H1 (cell line): ENCODE measurements at regions not wholly inside any gene's neighbourhood (a gene's known extent, or its start where the extent isn't known, plus 50 kb on each side); places are given as distances from the start of the nearest gene placed in this dataset.
A peak's percentile ranks its signal among the peaks of the same experiment; 100 is the strongest.
"Not testable (repeated sequence)": the region's sequence is repeated elsewhere in the genome, so short reads cannot be mapped to it uniquely, and the experiment has no call there.

Experiments used
- CTCF ChIA-PET: fragments of 300-600 bp; sonication (Branson Sonifier 250); formaldehyde crosslinking; loops from one replicate; lab custom pipeline; 2021; ENCODE audit not compliant: partially characterized antibody; lab: Charles Lee
- POLR2A ChIA-PET: fragments of 300-600 bp; sonication (Branson Sonifier 250); formaldehyde crosslinking; loops from one replicate; lab custom pipeline; 2021; ENCODE audit warnings: inconsistent platforms; ENCODE audit not compliant: partially characterized antibody; lab: Charles Lee
- DNase-seq, 2 experiments: peaks; one replicate each; pipeline versions ENCODE4 v3.0.0 to v3.0.0-alpha.2; 2010 to 2022; ENCODE audit warnings: low spot score in 2 of 2, low read depth in 1 of 2, mixed read lengths in 1 of 2
- FAIRE-seq: peaks from 2 replicates; lab custom pipeline; 2011; peaks lifted over from hg19 to GRCh38; lab: Jason Lieb, UNC
- H2AFZ ChIP-seq: 2 replicates; pipeline ENCODE4 v1.8.1; 2012; ENCODE audit warnings: low read length, inconsistent platforms
- H2AK5ac ChIP-seq: 2 replicates; pipeline ENCODE4 v1.6.1; 2013; ENCODE audit warnings: low read depth, low read length
- H2BK120ac ChIP-seq: replicated peaks from 2 replicates; pipeline ENCODE3; 2013; ENCODE audit warnings: low read depth, low read length, inconsistent platforms
- H2BK12ac ChIP-seq: 2 replicates; pipeline ENCODE4 v1.6.1; 2013; ENCODE audit warnings: low read depth, low read length
- H2BK15ac ChIP-seq: 2 replicates; pipeline ENCODE4 v1.6.1; 2013; ENCODE audit warnings: low read length
- H2BK20ac ChIP-seq: 2 replicates; pipeline ENCODE4 v1.6.1; 2013; ENCODE audit warnings: low read length
- H2BK5ac ChIP-seq: 2 replicates; pipeline ENCODE4 v1.6.1; 2013; ENCODE audit warnings: low read depth, low read length
- H3K14ac ChIP-seq: 2 replicates; pipeline ENCODE4 v1.6.1; 2013; ENCODE audit warnings: inconsistent platforms; ENCODE audit not compliant: insufficient read length
- H3K18ac ChIP-seq: 2 replicates; pipeline ENCODE4 v1.6.1; 2013; ENCODE audit warnings: low read length; ENCODE audit errors: extremely low read depth
- H3K23ac ChIP-seq: 2 replicates; pipeline ENCODE4 v1.6.1; 2013; ENCODE audit warnings: inconsistent platforms; ENCODE audit not compliant: insufficient read length
- H3K23me2 ChIP-seq: 2 replicates; pipeline ENCODE4 v1.6.1; 2013; ENCODE audit warnings: low read depth, low read length
- H3K27ac ChIP-seq: 2 replicates; pipeline ENCODE4 v1.6.1; 2011; ENCODE audit warnings: low read depth, low read length, inconsistent platforms
- H3K27me3 ChIP-seq, 4 experiments: replicated peaks in 1 of 4; 1 replicate in 1 of 4; 2 replicates in 3 of 4; pipeline versions ENCODE4 v1.6.1 to v1.8.1; 2011 to 2013; ENCODE audit warnings: low read length in 3 of 4, mild to moderate bottlenecking in 3 of 4, inconsistent platforms in 2 of 4, mixed read lengths in 2 of 4, moderate library complexity in 1 of 4; ENCODE audit not compliant: control insufficient read depth in 3 of 4, insufficient read depth in 3 of 4; ENCODE audit errors: extremely low read depth in 1 of 4
- H3K36me3 ChIP-seq, 4 experiments: 2 replicates each; pipeline versions ENCODE4 v1.6.1 to v1.8.1; 2011 to 2013; ENCODE audit warnings: mild to moderate bottlenecking in 4 of 4, low read length in 3 of 4, moderate library complexity in 2 of 4, control low read depth in 1 of 4, inconsistent platforms in 1 of 4; ENCODE audit not compliant: insufficient read depth in 4 of 4, control insufficient read depth in 2 of 4
- H3K4ac ChIP-seq: replicated peaks from 2 replicates; pipeline ENCODE3; 2013; ENCODE audit warnings: low read length, low read depth, mixed read lengths, inconsistent platforms; ENCODE audit not compliant: insufficient read length
- H3K4me1 ChIP-seq, 4 experiments: replicated peaks in 1 of 4; 1 replicate in 1 of 4; 2 replicates in 3 of 4; pipeline versions ENCODE4 v1.6.1 to v1.8.1; 2011 to 2013; ENCODE audit warnings: low read length in 3 of 4, inconsistent platforms in 2 of 4, mixed read lengths in 1 of 4; ENCODE audit not compliant: insufficient read depth in 4 of 4, control insufficient read depth in 3 of 4
- H3K4me2 ChIP-seq, 2 experiments: 2 replicates each; pipeline versions ENCODE4 v1.6.1 to v1.8.1; 2011 to 2013; ENCODE audit warnings: low read depth in 2 of 2, low read length in 2 of 2, control low read depth in 1 of 2, inconsistent platforms in 1 of 2, mild to moderate bottlenecking in 1 of 2; ENCODE audit not compliant: insufficient read depth in 1 of 2
- H3K4me3 ChIP-seq, 4 experiments: fragments of 200-600, 300-600 bp in 1 of 4; sonication (generic), shearing (Covaris generic), sonication (Bioruptor Twin) in 1 of 4; 2 replicates each; pipeline versions ENCODE4 v1.5.1 to v1.8.1; 2011 to 2016; ENCODE audit warnings: low read length in 4 of 4, low read depth in 3 of 4, control low read depth in 2 of 4, inconsistent platforms in 2 of 4, mild to moderate bottlenecking in 2 of 4, mixed read lengths in 1 of 4, moderate library complexity in 1 of 4; ENCODE audit not compliant: insufficient read depth in 2 of 4; ENCODE audit errors: extremely low read depth in 1 of 4
- H3K56ac ChIP-seq: replicated peaks from 2 replicates; pipeline ENCODE3; 2013; ENCODE audit warnings: low read depth, mild to moderate bottlenecking, mixed read lengths, low read length, inconsistent platforms; ENCODE audit not compliant: insufficient read length
- H3K79me1 ChIP-seq: 2 replicates; pipeline ENCODE4 v1.6.1; 2013; ENCODE audit warnings: low read depth, low read length, control low read depth
- H3K79me2 ChIP-seq, 2 experiments: 2 replicates each; pipeline versions ENCODE4 v1.6.1 to v1.8.1; 2012 to 2013; ENCODE audit warnings: low read length in 2 of 2, mild to moderate bottlenecking in 2 of 2, inconsistent platforms in 1 of 2; ENCODE audit not compliant: insufficient read depth in 2 of 2, control insufficient read depth in 1 of 2
- H3K9ac ChIP-seq, 4 experiments: replicated peaks in 1 of 4; 1 replicate in 1 of 4; 2 replicates in 3 of 4; pipeline versions ENCODE4 v1.6.1 to v1.8.1; 2011 to 2013; ENCODE audit warnings: low read depth in 3 of 4, low read length in 3 of 4, control low read depth in 2 of 4, mild to moderate bottlenecking in 2 of 4, moderate library complexity in 2 of 4, inconsistent platforms in 1 of 4; ENCODE audit errors: extremely low read depth in 1 of 4
- H3K9me3 ChIP-seq, 2 experiments: 2 replicates each; pipeline versions ENCODE4 v1.6.1 to v1.8.1; 2012 to 2013; ENCODE audit warnings: mild to moderate bottlenecking in 2 of 2, moderate library complexity in 2 of 2, control low read depth in 1 of 2, inconsistent platforms in 1 of 2, low read depth in 1 of 2, low read length in 1 of 2, mixed read lengths in 1 of 2; ENCODE audit not compliant: insufficient read depth in 2 of 2
- H4K20me1 ChIP-seq, 2 experiments: replicated peaks in 1 of 2; 2 replicates each; pipeline versions ENCODE3 to v1.8.1; 2011 to 2013; ENCODE audit warnings: inconsistent platforms in 2 of 2, low read length in 2 of 2, mild to moderate bottlenecking in 1 of 2; ENCODE audit not compliant: insufficient read depth in 2 of 2, control insufficient read depth in 1 of 2
- H4K5ac ChIP-seq: 2 replicates; pipeline ENCODE4 v1.6.1; 2013; ENCODE audit warnings: low read length, low read depth, mixed read lengths, inconsistent platforms; ENCODE audit not compliant: insufficient read length
- H4K8ac ChIP-seq: 2 replicates; pipeline ENCODE4 v1.8.0; 2013; ENCODE audit warnings: mild to moderate bottlenecking, moderate library complexity, low read length, inconsistent platforms; ENCODE audit not compliant: insufficient read depth; ENCODE audit errors: extremely low read depth
- H4K91ac ChIP-seq: replicated peaks from 2 replicates; pipeline ENCODE3; 2013; ENCODE audit warnings: low read length, mixed read lengths, inconsistent platforms; ENCODE audit not compliant: insufficient read length
- WGBS, 2 experiments: shearing (Covaris generic) in 1 of 2; methylation state at CpG; one replicate each; pipeline versions ENCODE4 v1.1.6 to v1.1.7; 2013 to 2015; ENCODE audit warnings: low lambda C conversion rate in 2 of 2, mixed read lengths in 2 of 2, inconsistent platforms in 1 of 2, low coverage in 1 of 2, missing lambda C conversion rate in 1 of 2; ENCODE audit not compliant: insufficient replicate concordance in 2 of 2, insufficient coverage in 1 of 2, insufficient read length in 1 of 2; ENCODE audit errors: extremely low coverage in 1 of 2, missing lambda C conversion rate in 1 of 2; 5-methylcytosine and 5-hydroxymethylcytosine counted together

- H3K18ac ChIP-seq, H3K4me3 ChIP-seq, H3K36me3 ChIP-seq, H3K4me2 ChIP-seq, H3K23me2 ChIP-seq, H3K9ac ChIP-seq, POLR2A ChIA-PET, H3K27ac ChIP-seq, H3K27me3 ChIP-seq, H4K20me1 ChIP-seq, H3K4me1 ChIP-seq, H2BK15ac ChIP-seq, CTCF ChIA-PET, H2BK120ac ChIP-seq, H2AFZ ChIP-seq, H2BK12ac ChIP-seq, H4K5ac ChIP-seq, H3K14ac ChIP-seq, H3K56ac ChIP-seq, H4K8ac ChIP-seq, FAIRE-seq, H4K91ac ChIP-seq, H3K79me1 ChIP-seq, H2AK5ac ChIP-seq, H2BK5ac ChIP-seq, H3K79me2 ChIP-seq, H3K23ac ChIP-seq, H3K4ac ChIP-seq, H2BK20ac ChIP-seq: not testable (repeated sequence)
- WGBS, 2 experiments: 91% methylated on average over 16 of the region's 16 CpGs; no CpG with 5 or more reads in 1 of the 2 experiments
- peak in 1 of 2 experiments; percentile 24 for DNase-seq
- H3K9me3 ChIP-seq: peaks cover 16 to 36% of the 10 kb centered on the region in 2 experiments; a peak in 3 of 4 replicates
Observed at GRCh38 chr20:30496656-30497055, 760.8 kb upstream of the DEFB115 start.

GRCh38 chr20:30497191-30497590, 760.3 kb upstream of the DEFB115 start:
- H3K23me2 ChIP-seq, POLR2A ChIA-PET, H3K36me3 ChIP-seq, H2BK120ac ChIP-seq, FAIRE-seq, H3K18ac ChIP-seq, H3K4me3 ChIP-seq, H2AK5ac ChIP-seq, H2BK12ac ChIP-seq, H2AFZ ChIP-seq, H3K9ac ChIP-seq, H3K4me2 ChIP-seq, H4K91ac ChIP-seq, CTCF ChIA-PET, H4K8ac ChIP-seq, H3K4me1 ChIP-seq, H3K79me2 ChIP-seq, H3K4ac ChIP-seq, H4K20me1 ChIP-seq, H3K27me3 ChIP-seq, H3K79me1 ChIP-seq, H3K56ac ChIP-seq, H3K27ac ChIP-seq, H4K5ac ChIP-seq, H3K14ac ChIP-seq, H2BK20ac ChIP-seq, H3K23ac ChIP-seq, H2BK5ac ChIP-seq, DNase-seq, H2BK15ac ChIP-seq: not testable (repeated sequence)
- WGBS, 2 experiments: 95% methylated on average over 8 of the region's 15 CpGs; no CpG with 5 or more reads in 1 of the 2 experiments
- peaks cover 18 to 40% of the 10 kb centered on the region in 2 experiments; a peak in 3 of 4 replicates for H3K9me3 ChIP-seq
